D721Med (cell line): ENCODE measurements at regions not wholly inside any gene's neighbourhood (a gene's known extent, or its start where the extent isn't known, plus 50 kb on each side); places are given as distances from the start of the nearest gene placed in this dataset.
"Not testable (repeated sequence)": the region's sequence is repeated elsewhere in the genome, so short reads cannot be mapped to it uniquely, and the experiment has no call there.

Experiments used
- DNase-seq: peaks from one replicate; pipeline ENCODE4 v3.0.0; 2011; ENCODE audit warnings: low spot score; ENCODE audit not compliant: insufficient read length
- FAIRE-seq: peaks from 2 replicates; lab custom pipeline; 2011; peaks lifted over from hg19 to GRCh38; lab: Jason Lieb, UNC
- CTCF ChIP-seq: IDR thresholded peaks from 2 replicates; pipeline ENCODE4 v1.5.1; 2012; ENCODE audit warnings: mild to moderate bottlenecking, control low read depth; ENCODE audit not compliant: insufficient read depth; ENCODE audit errors: missing control alignments

- DNase-seq (no peak), FAIRE-seq (no peak)
- no peak for TF ChIP-seq CTCF
These were observed 159.4 kb downstream of the SIM1 start for GRCh38 chr6:100305209-100305869.

DNA sequence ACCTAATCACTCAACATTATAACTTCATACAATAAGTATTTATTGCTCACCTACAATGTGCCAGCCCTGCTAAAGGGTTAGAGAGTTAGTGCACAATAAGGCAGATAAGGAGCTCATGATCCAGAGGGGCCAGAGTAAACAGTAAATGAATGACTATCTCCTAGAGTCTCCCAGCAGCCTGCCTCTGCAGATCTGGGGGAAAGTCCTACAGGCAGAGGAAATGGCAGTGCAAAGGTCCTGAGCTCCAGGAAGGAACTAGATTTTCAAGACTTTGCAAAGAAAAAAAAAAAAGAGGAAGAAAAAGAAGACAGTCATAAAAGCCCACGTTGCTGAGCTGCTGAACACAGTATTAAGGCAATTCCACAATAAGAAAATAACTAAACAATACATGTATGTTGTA lies 160.1 kb downstream of the SIM1 start:
- FAIRE-seq (no peak), DNase-seq (no peak)
- no peak for TF ChIP-seq CTCF

DNA sequence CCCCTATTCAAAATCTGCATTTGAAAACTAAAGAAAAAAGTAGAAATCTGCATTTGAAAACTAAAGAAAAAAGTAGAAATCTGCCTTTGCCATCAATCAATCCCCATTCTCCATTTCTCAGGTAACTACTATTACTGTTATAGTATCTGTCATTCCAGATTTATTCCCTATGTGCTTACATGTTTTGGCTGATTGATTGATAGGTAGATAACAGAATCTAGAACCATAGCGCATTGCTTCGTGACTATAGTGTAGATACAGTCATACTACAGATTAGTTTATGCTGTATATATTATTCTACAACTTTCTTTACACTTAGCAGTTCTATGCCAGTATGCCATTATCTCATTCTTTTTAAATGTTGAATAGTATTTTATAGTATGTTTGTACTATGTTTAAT lies 163.0 kb downstream of the SIM1 start:
- TF ChIP-seq CTCF: no peak
- no peak for DNase-seq
- FAIRE-seq: no peak

GRCh38 chr6:100300221-100300736 lies 164.4 kb downstream of the SIM1 start:
- DNase-seq: no peak
- FAIRE-seq: no peak
- no peak for TF ChIP-seq CTCF

DNA sequence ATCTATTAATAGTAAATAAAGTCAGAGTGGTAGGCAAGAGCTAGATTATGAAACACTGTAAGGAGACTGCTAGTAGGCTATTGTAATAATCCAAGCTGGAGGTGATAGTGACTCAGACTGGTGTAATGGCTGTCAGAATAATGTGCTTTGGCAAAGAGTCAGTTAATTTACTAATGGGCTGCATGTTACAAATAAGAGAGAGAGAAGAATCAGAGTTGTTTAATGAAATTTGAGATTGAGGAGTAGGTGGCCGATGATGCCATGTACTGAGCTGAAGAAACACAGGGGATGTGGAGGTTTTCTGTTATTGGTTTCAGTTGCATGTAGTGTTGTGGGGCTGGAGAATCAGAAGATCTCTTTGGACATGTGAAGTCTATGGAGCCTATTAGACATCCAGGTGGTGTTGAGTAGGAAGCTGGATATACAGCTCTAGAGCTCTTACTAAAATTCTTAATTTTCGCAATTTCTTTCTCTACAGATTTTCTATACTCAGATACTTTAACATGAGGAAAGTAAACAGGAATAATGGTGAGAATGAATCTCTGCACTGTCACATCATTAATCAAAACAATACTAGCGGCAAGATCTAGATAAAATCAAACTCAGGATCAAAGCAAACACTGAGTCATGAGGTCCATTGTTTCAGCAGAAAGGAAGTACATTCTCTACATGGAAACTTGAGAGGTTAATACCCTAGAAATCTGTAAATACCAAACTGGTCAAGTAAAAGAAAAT lies 167.7 kb downstream of the SIM1 start:
- FAIRE-seq (no peak), DNase-seq (no peak)
- TF ChIP-seq CTCF: no peak

- FAIRE-seq, DNase-seq: not testable (repeated sequence)
These were observed 169.5 kb downstream of the SIM1 start for GRCh38 chr6:100295172-100295571.

- FAIRE-seq: no peak
- TF ChIP-seq CTCF: no peak
- DNase-seq: no peak
These were observed 175.4 kb downstream of the SIM1 start for GRCh38 chr6:100289285-100289684.
